ENCODE measurements at regions not wholly inside any gene's neighbourhood (a gene's known extent, or its start where the extent isn't known, plus 50 kb on each side); places are given as distances from the start of the nearest gene placed in this dataset.

DNA sequence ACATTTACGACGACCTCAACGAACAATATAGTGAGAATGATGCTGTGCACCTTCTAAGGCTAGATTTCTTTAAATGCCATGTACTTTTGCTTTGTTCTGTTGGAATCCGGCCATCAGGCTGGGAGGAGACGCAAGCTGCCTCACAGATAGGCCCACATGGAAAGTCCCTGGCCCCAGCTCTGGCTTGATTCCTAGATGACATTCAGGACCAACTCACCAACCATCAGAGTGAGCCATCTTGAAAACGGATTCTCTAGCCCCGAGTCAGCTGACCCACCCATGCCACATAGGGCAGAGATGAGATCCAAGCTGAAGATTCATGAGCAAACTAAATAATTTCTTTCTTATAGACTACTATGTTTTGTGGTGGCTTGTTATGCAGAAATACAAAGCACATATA is 164.4 kb downstream of the ZNF281 start:
- no peak for DNase-seq

GRCh38 chr1:200243042-200243437 is 166.8 kb downstream of the ZNF281 start:
- DNase-seq, result no peak

- no peak for DNase-seq
These were observed 167.5 kb downstream of the ZNF281 start for GRCh38 chr1:200242110-200243041.

DNA sequence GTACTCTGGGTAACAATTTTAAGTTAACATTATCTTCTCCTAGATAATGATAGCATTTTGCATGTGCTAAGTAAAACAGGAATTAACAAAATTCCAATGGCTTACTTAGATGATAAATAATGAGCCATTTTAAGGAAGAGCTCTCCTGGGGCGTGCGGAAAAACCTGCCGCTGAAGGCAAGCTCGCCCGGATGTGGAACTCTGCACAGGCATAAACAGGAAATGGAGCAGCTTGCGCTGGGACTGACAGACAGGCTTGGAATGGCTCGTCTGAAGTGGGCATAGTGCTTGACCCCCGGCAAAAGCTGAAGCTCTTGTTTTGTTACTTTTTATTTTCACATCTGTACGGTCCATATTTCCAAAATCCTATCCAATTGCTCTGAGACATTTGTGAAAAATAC is 169.2 kb downstream of the ZNF281 start:
- no peak for DNase-seq

DNA sequence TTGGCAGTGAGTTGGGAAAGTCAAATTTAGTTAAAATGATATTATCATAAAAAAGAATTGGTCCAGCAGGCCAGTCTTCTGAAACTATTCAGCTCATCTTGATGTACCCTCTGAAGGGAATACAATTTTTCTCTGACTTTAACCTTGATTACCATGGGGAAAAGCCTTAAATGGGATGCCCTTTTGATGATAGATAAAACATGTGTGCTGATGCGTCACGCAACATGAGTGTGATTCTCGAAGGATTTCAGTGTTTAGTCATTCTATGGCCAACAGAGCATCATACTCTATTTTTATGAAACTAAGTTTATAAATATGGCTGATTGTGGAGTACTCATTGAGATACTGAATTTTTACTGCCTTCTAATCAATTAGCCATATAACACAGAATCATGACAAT is 171.5 kb downstream of the ZNF281 start:
- DNase-seq, result no peak

GRCh38 chr1:200237066-200237465 is 172.8 kb downstream of the ZNF281 start:
- no peak for DNase-seq

GRCh38 chr1:200234938-200235337 is 174.9 kb downstream of the ZNF281 start:
- DNase-seq, result no peak

DNA sequence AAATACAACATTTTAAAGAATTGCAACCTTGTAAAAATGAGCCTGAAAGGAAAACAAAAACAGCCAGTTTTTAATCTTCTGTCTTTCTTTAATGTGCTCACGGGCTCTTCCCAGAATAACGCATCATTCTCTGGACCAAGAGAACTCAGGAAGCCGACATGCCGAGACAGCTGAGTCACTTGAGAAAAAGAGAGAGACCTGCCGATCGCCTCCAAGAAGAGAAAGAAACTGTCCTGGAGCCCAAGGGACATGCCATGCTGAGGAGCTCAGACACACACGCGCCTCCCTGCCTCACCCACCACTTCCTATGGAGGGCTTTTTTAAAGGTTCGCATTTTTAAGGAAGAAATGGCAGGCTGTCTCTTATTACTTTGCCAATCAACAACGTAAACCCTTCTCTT is 176.4 kb downstream of the ZNF281 start:
- no peak for DNase-seq

- DNase-seq, result no peak
These were observed 178.0 kb downstream of the ZNF281 start for GRCh38 chr1:200231787-200232231.

GRCh38 chr1:200230671-200231070 is 179.2 kb downstream of the ZNF281 start:
- no peak for DNase-seq

DNA sequence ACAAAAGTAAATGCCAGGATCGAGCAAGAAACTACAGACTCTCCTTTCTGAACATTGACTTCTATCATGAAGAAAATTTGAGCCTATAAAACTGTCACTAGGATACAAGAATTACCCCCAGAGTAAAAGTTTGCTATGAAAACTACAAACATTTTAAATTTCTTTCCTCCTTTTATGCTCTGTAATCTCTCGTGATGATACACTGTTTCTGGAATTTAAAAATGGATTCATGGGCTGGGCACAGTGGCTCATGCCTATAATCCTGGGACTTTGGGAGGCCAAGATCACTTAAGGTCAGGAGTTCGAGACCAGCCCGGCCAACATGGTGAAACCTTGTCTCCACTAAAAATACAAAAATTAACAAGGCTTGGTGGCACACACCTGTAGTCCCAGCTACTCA is 181.3 kb downstream of the ZNF281 start:
- DNase-seq, result no peak

GRCh38 chr1:200228081-200228480 is 181.8 kb downstream of the ZNF281 start:
- no peak for DNase-seq
